ENCODE measurements at regions not wholly inside any gene's neighbourhood (a gene's known extent, or its start where the extent isn't known, plus 50 kb on each side); places are given as distances from the start of the nearest gene placed in this dataset.

GRCh38 chr14:51786227-51786626, 74.2 kb upstream of the GNG2 start:
- TF ChIP-seq CTCF (IDR thresholded peaks at IDR 0.05) (no peak), POLR2AphosphoS5 (IDR thresholded peaks at IDR 0.05) (no peak), EP300 (IDR thresholded peaks at IDR 0.05) (no peak), POLR2A (IDR thresholded peaks at IDR 0.05; ENCODE audit: low read depth) (no peak)

Measured in esophagus muscularis mucosa (tissue), 4 donors.